HepG2 (cell line): ENCODE measurements at regions not wholly inside any gene's neighbourhood (a gene's known extent, or its start where the extent isn't known, plus 50 kb on each side); places are given as distances from the start of the nearest gene placed in this dataset.

ENCODE experiments used
- CREB1 ChIP-seq, 2 experiments: fragments of 450-650 bp in 1 of 2; IDR thresholded peaks; 2 replicates each; pipeline ENCODE4 v1.6.1; 2016 to 2017; ENCODE audit warnings: control low read depth in 1 of 2, mild to moderate bottlenecking in 1 of 2, missing compliant biosample characterization in 1 of 2, missing genetic modification characterization in 1 of 2
- GABPA ChIP-seq, 2 experiments: IDR thresholded peaks; 2 replicates each; pipeline ENCODE4 v1.6.1; 2011 to 2016; ENCODE audit warnings: low read depth in 2 of 2, low read length in 1 of 2, missing biosample characterization in 1 of 2, missing genetic modification characterization in 1 of 2
- SNAPC2 ChIP-seq: sonication (generic); formaldehyde crosslinking; IDR thresholded peaks from 2 replicates; pipeline ENCODE4 v1.8.1; 2022; ENCODE audit warnings: mild to moderate bottlenecking, missing genetic modification reagents
- TCF7 ChIP-seq: sonication (generic); IDR thresholded peaks from 2 replicates; pipeline ENCODE4 v1.6.1; 2016; ENCODE audit warnings: antibody characterized with exemption, low read depth
- ZBTB20 ChIP-seq: sonication (generic); formaldehyde crosslinking; IDR thresholded peaks from 2 replicates; pipeline ENCODE4 v1.8.1; 2023; ENCODE audit warnings: missing genetic modification reagents, low read depth, mild to moderate bottlenecking, borderline replicate concordance
- ZFP41 ChIP-seq: sonication (generic); formaldehyde crosslinking; IDR thresholded peaks from 2 replicates; pipeline ENCODE4 v1.4.0; 2020; ENCODE audit warnings: mild to moderate bottlenecking, missing genetic modification reagents, borderline replicate concordance
- ZNF776 ChIP-seq: sonication (generic); formaldehyde crosslinking; IDR thresholded peaks from 2 replicates; pipeline ENCODE4 v1.4.0; 2020; ENCODE audit warnings: mild to moderate bottlenecking, missing genetic modification reagents

DNA sequence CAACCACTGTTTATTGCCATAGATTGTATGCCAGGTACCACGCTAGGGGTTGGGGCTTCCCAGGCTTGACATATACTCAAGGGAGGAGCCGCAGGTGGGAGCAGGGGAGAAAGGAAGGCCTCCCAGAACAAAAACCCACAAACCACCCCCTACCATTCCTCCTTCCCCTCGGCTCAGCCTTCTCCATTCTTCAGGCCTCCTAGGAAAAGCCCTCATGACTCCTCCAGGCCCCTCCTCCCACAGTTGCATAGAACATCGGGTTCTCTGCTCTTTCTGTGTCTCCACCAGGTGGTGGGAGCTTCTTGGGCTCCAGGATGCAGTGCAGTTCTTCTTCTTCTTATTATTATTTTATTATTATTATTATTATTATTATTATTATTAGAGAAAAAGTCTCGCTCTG lies 80.3 kb downstream of the ZFP36L2 start:
- TF ChIP-seq ZNF776 (CRISPR knock-in tag): no peak
- TF ChIP-seq TCF7: no peak
- no peak for TF ChIP-seq SNAPC2 (CRISPR knock-in tag)
- no peak for TF ChIP-seq ZFP41 (CRISPR knock-in tag)
- no peak for TF ChIP-seq CREB1 (IDR thresholded peaks at IDR 0.05)
- no peak for TF ChIP-seq CREB1 (CRISPR knock-in tag; IDR thresholded peaks at IDR 0.05)
- TF ChIP-seq ZBTB20 (CRISPR knock-in tag): no peak
- no peak for TF ChIP-seq GABPA (IDR thresholded peaks at IDR 0.05; ENCODE audit: low read depth, low read length)
- no peak for TF ChIP-seq GABPA (CRISPR knock-in tag; IDR thresholded peaks at IDR 0.05; ENCODE audit: low read depth)
